ENCODE measurements at regions not wholly inside any gene's neighbourhood (a gene's known extent, or its start where the extent isn't known, plus 50 kb on each side); places are given as distances from the start of the nearest gene placed in this dataset.

DNA sequence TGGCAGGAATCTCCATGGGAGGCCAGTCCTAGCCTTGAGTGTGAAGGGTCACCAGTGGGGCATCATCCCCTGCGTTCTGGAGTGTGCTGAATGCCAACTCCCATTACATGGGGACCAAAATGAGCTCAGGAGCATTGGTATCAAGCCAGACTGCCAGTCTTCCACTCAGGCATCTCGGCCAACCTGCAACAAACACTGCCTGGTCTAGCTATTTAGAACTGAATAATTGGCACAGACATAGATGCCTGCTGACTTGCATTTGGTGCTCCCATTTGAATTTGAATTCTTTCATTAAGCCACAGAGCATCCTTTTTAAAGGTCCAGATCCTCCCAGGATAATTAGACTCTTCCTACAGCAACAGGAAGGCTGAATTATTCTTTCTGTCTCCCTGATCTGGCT is 116.6 kb upstream of the ABCA1 start:
- no peak overlapping the region for H3K4me3 ChIP-seq (ENCODE audit: low read length)
- no peak overlapping the region for H3K4me2 ChIP-seq (ENCODE audit: low read length)
- H3K79me2 ChIP-seq (replicated peaks; ENCODE audit: insufficient read depth, low read length) = no peaks in the 10 kb centered on the region
- no peaks in the 10 kb centered on the region for H3F3A ChIP-seq (ENCODE audit: insufficient read depth, low read length, poor library complexity, severe bottlenecking)
- H3K9me2 ChIP-seq (ENCODE audit: insufficient read depth, low read length) = no peaks in the 10 kb centered on the region
- no peak overlapping the region for H2AFZ ChIP-seq (ENCODE audit: low read depth, low read length)
- no peaks in the 10 kb centered on the region for H3K9me3 ChIP-seq (ENCODE audit: low read length)
- no peak overlapping the region for H3K27ac ChIP-seq (ENCODE audit: low read length)
- H3K9ac ChIP-seq (ENCODE audit: low read length) = no peak overlapping the region
- no peaks in the 10 kb centered on the region for H3K36me3 ChIP-seq (ENCODE audit: insufficient read depth, low read length)
- no peaks in the 10 kb centered on the region for H3K27me3 ChIP-seq (ENCODE audit: insufficient read depth, low read depth, low read length)
- no peak for TF ChIP-seq MXI1 (conservative IDR thresholded peaks at IDR 0.05; ENCODE audit: poor library complexity, severe bottlenecking)
- no peaks in the 10 kb centered on the region for H4K20me1 ChIP-seq (ENCODE audit: insufficient read depth)

DNA sequence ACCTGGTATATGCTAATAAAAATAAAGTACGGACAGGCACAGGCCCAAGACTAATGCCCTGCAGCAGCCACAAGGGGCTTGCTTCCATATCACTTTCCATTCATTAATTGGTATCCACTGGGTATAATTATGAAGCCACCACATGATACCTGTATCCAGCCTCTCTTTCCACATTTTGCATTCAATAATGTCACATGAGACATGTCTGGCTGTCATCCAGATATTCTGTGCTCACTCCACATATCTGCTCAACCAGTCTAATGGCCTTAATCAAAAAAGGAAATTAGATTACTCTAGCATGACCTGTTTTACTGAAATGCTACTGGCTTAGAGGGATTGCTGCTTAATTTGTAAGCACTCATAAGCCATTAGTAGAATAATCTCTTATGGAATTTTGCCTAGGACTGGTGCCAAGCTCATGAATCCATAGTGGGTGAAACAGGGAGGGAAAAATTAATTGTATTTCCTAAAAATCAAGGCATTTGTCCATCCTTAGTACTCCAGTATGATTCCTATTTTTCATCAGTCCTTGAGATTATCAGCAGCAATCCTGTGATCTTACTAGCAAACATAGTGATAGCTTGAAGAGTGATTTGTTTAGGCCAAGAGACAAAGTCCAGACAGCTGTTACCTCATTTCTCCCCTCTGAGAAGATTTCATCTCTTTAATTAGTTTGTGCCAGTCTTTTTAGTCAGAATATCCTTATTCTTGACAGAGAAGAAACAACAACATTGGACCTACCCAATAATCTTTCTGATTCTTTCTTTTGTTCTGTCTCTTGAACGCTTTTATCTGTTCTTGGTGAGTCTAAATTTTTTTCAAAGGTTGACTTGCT is 119.2 kb upstream of the ABCA1 start:
- TF ChIP-seq POLR2AphosphoS5 (IDR thresholded peaks at IDR 0.05) = no peak
- no peak for TF ChIP-seq EZH2 (IDR thresholded peaks at IDR 0.05; ENCODE audit: borderline replicate concordance, insufficient read depth, low read length, poor library complexity, severe bottlenecking)
- no peak for TF ChIP-seq MXI1 (conservative IDR thresholded peaks at IDR 0.05; ENCODE audit: poor library complexity, severe bottlenecking)
- TF ChIP-seq TAF1 (IDR thresholded peaks at IDR 0.05; ENCODE audit: low read depth) = no peak
- H3K4me3 ChIP-seq (ENCODE audit: low read length) = no peak overlapping the region
- H3K9me2 ChIP-seq (ENCODE audit: insufficient read depth, low read length) = no peaks in the 10 kb centered on the region
- H3F3A ChIP-seq (ENCODE audit: insufficient read depth, low read length, poor library complexity, severe bottlenecking) = no peaks in the 10 kb centered on the region
- no peaks in the 10 kb centered on the region for H3K79me2 ChIP-seq (replicated peaks; ENCODE audit: insufficient read depth, low read length)
- H3K9me3 ChIP-seq (ENCODE audit: low read length) = no peaks in the 10 kb centered on the region
- no peak overlapping the region for H3K4me2 ChIP-seq (ENCODE audit: low read length)
- H3K36me3 ChIP-seq (ENCODE audit: insufficient read depth, low read length) = no peaks in the 10 kb centered on the region
- H4K20me1 ChIP-seq (ENCODE audit: insufficient read depth) = no peaks in the 10 kb centered on the region
- H3K27me3 ChIP-seq (ENCODE audit: insufficient read depth, low read depth, low read length) = no peaks in the 10 kb centered on the region
- H2AFZ ChIP-seq (ENCODE audit: low read depth, low read length) = no peak overlapping the region
- H3K9ac ChIP-seq (ENCODE audit: low read length) = no peak overlapping the region
- no peak overlapping the region for H3K27ac ChIP-seq (ENCODE audit: low read length)

DNA sequence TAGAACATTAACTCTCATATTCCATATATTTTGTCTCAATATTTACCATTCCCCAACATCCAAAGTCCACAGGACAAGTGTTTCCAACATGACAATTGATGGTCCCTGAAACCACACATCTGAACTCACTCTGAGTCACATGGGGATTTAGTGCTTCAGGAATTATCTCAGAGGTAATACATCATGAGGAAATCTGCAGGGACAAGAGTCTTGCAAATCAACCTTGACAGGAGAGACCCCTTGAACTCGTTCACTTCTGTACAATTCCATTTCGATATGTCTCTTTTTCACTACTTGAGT is 119.7 kb upstream of the ABCA1 start:
- H3K27ac ChIP-seq (ENCODE audit: low read length) = no peak overlapping the region
- no peaks in the 10 kb centered on the region for H3K9me2 ChIP-seq (ENCODE audit: insufficient read depth, low read length)
- H3K36me3 ChIP-seq (ENCODE audit: insufficient read depth, low read length) = no peaks in the 10 kb centered on the region
- no peaks in the 10 kb centered on the region for H3F3A ChIP-seq (ENCODE audit: insufficient read depth, low read length, poor library complexity, severe bottlenecking)
- H3K4me2 ChIP-seq (ENCODE audit: low read length) = no peak overlapping the region
- H4K20me1 ChIP-seq (ENCODE audit: insufficient read depth) = no peaks in the 10 kb centered on the region
- no peak for TF ChIP-seq EZH2 (IDR thresholded peaks at IDR 0.05; ENCODE audit: borderline replicate concordance, insufficient read depth, low read length, poor library complexity, severe bottlenecking)
- TF ChIP-seq MXI1 (conservative IDR thresholded peaks at IDR 0.05; ENCODE audit: poor library complexity, severe bottlenecking) = no peak
- TF ChIP-seq, protein P1, sequence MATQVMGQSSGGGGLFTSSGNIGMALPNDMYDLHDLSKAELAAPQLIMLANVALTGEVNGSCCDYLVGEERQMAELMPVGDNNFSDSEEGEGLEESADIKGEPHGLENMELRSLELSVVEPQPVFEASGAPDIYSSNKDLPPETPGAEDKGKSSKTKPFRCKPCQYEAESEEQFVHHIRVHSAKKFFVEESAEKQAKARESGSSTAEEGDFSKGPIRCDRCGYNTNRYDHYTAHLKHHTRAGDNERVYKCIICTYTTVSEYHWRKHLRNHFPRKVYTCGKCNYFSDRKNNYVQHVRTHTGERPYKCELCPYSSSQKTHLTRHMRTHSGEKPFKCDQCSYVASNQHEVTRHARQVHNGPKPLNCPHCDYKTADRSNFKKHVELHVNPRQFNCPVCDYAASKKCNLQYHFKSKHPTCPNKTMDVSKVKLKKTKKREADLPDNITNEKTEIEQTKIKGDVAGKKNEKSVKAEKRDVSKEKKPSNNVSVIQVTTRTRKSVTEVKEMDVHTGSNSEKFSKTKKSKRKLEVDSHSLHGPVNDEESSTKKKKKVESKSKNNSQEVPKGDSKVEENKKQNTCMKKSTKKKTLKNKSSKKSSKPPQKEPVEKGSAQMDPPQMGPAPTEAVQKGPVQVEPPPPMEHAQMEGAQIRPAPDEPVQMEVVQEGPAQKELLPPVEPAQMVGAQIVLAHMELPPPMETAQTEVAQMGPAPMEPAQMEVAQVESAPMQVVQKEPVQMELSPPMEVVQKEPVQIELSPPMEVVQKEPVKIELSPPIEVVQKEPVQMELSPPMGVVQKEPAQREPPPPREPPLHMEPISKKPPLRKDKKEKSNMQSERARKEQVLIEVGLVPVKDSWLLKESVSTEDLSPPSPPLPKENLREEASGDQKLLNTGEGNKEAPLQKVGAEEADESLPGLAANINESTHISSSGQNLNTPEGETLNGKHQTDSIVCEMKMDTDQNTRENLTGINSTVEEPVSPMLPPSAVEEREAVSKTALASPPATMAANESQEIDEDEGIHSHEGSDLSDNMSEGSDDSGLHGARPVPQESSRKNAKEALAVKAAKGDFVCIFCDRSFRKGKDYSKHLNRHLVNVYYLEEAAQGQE (IDR thresholded peaks at IDR 0.05; ENCODE audit: borderline replicate concordance) = no peak
- no peak for TF ChIP-seq RAD21 (conservative IDR thresholded peaks at IDR 0.05)
- TF ChIP-seq, protein P2, sequence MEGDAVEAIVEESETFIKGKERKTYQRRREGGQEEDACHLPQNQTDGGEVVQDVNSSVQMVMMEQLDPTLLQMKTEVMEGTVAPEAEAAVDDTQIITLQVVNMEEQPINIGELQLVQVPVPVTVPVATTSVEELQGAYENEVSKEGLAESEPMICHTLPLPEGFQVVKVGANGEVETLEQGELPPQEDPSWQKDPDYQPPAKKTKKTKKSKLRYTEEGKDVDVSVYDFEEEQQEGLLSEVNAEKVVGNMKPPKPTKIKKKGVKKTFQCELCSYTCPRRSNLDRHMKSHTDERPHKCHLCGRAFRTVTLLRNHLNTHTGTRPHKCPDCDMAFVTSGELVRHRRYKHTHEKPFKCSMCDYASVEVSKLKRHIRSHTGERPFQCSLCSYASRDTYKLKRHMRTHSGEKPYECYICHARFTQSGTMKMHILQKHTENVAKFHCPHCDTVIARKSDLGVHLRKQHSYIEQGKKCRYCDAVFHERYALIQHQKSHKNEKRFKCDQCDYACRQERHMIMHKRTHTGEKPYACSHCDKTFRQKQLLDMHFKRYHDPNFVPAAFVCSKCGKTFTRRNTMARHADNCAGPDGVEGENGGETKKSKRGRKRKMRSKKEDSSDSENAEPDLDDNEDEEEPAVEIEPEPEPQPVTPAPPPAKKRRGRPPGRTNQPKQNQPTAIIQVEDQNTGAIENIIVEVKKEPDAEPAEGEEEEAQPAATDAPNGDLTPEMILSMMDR (IDR thresholded peaks at IDR 0.05; ENCODE audit: poor library complexity, severe bottlenecking) = no peak
- TF ChIP-seq EP300 (conservative IDR thresholded peaks at IDR 0.05; ENCODE audit: poor library complexity, severe bottlenecking) = no peak
- no peak for TF ChIP-seq SMC3 (conservative IDR thresholded peaks at IDR 0.05; ENCODE audit: poor library complexity)
- TF ChIP-seq POLR2AphosphoS5 (IDR thresholded peaks at IDR 0.05) = no peak
- TF ChIP-seq TAF1 (IDR thresholded peaks at IDR 0.05; ENCODE audit: low read depth) = no peak
- H3K27me3 ChIP-seq (ENCODE audit: insufficient read depth, low read depth, low read length) = no peaks in the 10 kb centered on the region
- no peaks in the 10 kb centered on the region for H3K79me2 ChIP-seq (replicated peaks; ENCODE audit: insufficient read depth, low read length)
- H3K9me3 ChIP-seq (ENCODE audit: low read length) = no peaks in the 10 kb centered on the region
- H3K4me3 ChIP-seq (ENCODE audit: low read length) = no peak overlapping the region
- no peak overlapping the region for H2AFZ ChIP-seq (ENCODE audit: low read depth, low read length)
- H3K9ac ChIP-seq (ENCODE audit: low read length) = no peak overlapping the region
